Prostate gland (tissue), 2 donors: ENCODE measurements at regions not wholly inside any gene's neighbourhood (a gene's known extent, or its start where the extent isn't known, plus 50 kb on each side); places are given as distances from the start of the nearest gene placed in this dataset.

ENCODE experiments used
- DNase-seq: peaks from one replicate; pipeline ENCODE4 v3.0.0-alpha.2; 2019; ENCODE audit warnings: low spot score
- H3K27ac ChIP-seq, 2 donors: fragments of 200-600 bp; sonication (generic); 2 replicates each; pipeline ENCODE4 v1.5.1; 2017 to 2019
- H3K27me3 ChIP-seq: fragments of 200-600 bp; sonication (generic); replicated peaks from 2 replicates; pipeline ENCODE4 v1.5.1; 2019; ENCODE audit not compliant: insufficient read depth
- H3K36me3 ChIP-seq, 2 donors: fragments of 200-600 bp; sonication (generic); 1 replicate in 1 of 2; 2 replicates in 1 of 2; pipeline versions ENCODE4 v1.5.1 to v1.8.1; 2017 to 2019
- H3K4me1 ChIP-seq: fragments of 200-600 bp; sonication (generic); replicated peaks from 2 replicates; pipeline ENCODE4 v1.5.1; 2019
- H3K4me3 ChIP-seq, 2 donors: fragments of 200-600 bp; sonication (generic); 2 replicates each; pipeline ENCODE4 v1.5.1; 2017 to 2019
- H3K9me3 ChIP-seq: fragments of 200-600 bp; sonication (generic); 2 replicates; pipeline ENCODE4 v1.5.1; 2017
- POLR2A ChIP-seq: fragments of 450-650 bp; IDR thresholded peaks from one replicate; pipeline ENCODE4 v1.6.1; 2016; ENCODE audit warnings: antibody characterized with exemption, mild to moderate bottlenecking
- POLR2AphosphoS5 ChIP-seq: sonication (generic); formaldehyde crosslinking; IDR thresholded peaks from one replicate; pipeline ENCODE4 v1.6.1; 2017; ENCODE audit warnings: antibody characterized with exemption
- WGBS: methylation state at CpG from one replicate; pipeline ENCODE4 v1.1.5; 2018; 5-methylcytosine and 5-hydroxymethylcytosine counted together
- intact Hi-C: fragments of 100-400 bp; cut with DNase I; formaldehyde crosslinking; loops from one replicate; pipeline ENCODE4 v1.14.2; 2022
- TF ChIP-seq, protein P1 (sequence below), 4 experiments: fragments of 200-600 bp in 2 of 4; fragments of 450-650 bp in 2 of 4; sonication (generic) in 2 of 4; IDR thresholded peaks; 1 replicate in 3 of 4; 2 replicates in 1 of 4; pipeline ENCODE4 v1.5.1; 2016 to 2019; ENCODE audit warnings: antibody characterized with exemption in 4 of 4, mild to moderate bottlenecking in 2 of 4, moderate library complexity in 2 of 4

DNA sequence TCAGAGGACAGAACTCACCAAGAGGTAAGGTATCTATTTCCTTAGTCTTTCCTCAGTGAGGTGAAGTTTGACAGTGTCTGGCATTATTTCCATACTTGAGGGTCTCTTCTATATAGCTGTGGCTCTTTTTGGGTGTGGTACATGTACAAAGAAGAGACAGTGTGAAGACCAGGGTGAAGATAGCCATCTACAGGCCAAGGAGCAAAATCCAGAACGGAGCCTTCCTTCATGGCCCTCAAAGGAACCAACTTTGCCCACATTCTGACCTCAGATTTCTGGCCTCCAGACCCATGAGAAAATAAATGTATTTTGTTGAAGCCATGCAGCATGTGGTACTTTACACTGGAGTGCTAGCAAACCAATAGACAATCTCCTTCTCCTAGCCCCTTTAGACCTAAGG, 858.5 kb upstream of the B3GALT2 start:
- WGBS = 85% methylated on average over 1 of the region's 1 CpG
- Histone ChIP-seq H3K27me3 (no peaks in the 10 kb centered on the region), H3K36me3 (no peaks in the 10 kb centered on the region), H3K27ac (no peak overlapping the region), H3K9me3 (no peaks in the 10 kb centered on the region), H3K4me1 (no peaks in the 10 kb centered on the region), H3K4me3 (no peak overlapping the region)
- no peak for DNase-seq
- TF ChIP-seq, protein P1, sequence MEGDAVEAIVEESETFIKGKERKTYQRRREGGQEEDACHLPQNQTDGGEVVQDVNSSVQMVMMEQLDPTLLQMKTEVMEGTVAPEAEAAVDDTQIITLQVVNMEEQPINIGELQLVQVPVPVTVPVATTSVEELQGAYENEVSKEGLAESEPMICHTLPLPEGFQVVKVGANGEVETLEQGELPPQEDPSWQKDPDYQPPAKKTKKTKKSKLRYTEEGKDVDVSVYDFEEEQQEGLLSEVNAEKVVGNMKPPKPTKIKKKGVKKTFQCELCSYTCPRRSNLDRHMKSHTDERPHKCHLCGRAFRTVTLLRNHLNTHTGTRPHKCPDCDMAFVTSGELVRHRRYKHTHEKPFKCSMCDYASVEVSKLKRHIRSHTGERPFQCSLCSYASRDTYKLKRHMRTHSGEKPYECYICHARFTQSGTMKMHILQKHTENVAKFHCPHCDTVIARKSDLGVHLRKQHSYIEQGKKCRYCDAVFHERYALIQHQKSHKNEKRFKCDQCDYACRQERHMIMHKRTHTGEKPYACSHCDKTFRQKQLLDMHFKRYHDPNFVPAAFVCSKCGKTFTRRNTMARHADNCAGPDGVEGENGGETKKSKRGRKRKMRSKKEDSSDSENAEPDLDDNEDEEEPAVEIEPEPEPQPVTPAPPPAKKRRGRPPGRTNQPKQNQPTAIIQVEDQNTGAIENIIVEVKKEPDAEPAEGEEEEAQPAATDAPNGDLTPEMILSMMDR (IDR thresholded peaks at IDR 0.05) = no peak
- TF ChIP-seq POLR2A (no peak), POLR2AphosphoS5 (no peak)
- intact Hi-C loops = no loop called here

DNA sequence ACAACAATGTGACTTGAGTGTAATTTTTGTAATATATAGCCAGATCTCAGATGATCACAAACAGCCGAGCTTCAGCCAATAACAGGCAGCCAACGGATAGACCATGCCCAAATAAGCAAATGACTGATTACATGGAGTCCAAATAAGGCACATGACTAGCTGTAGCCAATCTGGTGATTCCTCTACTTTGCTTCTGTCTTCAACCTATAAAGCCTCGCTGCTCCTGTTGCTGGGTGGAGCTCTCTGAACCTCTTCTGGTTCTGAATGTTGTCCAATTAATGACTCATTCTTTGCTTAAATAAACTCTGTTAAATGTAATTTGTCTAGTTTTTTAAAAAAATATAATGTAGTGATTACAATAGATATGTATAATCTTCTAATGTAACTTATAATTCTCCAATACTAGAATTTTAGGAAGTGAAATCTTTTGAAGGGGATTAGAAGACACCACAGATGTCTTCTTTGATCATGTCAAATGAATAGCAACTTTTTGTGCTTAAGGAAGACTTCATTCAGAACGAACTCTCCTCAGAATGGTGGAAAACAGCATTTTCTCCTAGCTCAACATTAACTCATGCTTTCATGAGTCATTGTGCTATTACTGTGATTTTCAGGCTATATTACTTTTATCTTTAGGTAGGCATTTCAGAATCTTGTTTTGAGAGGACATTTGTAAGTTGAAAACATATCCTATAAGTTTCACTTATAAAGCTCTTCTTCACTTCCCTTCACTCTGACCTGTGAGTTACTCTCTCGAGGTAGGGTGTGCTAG, 857.8 kb upstream of the B3GALT2 start:
- no peaks in the 10 kb centered on the region for H3K36me3 ChIP-seq
- H3K27me3 ChIP-seq = no peaks in the 10 kb centered on the region
- H3K4me1 ChIP-seq = no peaks in the 10 kb centered on the region
- H3K9me3 ChIP-seq = no peaks in the 10 kb centered on the region
- TF ChIP-seq, protein P1 (IDR thresholded peaks at IDR 0.05) = no peak
- TF ChIP-seq POLR2A (no peak), POLR2AphosphoS5 (no peak)
- intact Hi-C loops = no loop called here
- DNase-seq = no peak
- no peak overlapping the region for H3K4me3 ChIP-seq
- 85% methylated on average over 5 of the region's 5 CpGs for WGBS
- no peak overlapping the region for H3K27ac ChIP-seq

DNA sequence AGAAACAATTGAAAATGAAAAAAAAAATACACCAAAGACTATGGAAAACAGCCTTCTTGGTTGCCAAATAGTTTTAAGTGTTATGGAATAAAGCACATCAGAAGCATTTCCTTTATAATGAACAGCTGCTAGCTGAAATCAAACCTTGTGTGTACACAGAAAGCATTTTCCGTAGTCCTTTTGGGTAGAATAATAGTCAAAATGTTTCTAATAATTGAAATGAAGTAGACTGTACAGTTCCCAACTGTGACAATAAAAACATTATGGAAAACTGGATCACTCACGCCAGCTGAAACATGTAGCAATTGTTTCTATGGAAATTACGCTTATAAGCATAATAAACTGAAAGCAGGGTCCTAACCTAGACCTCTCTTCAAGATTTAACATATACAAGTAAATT, 856.3 kb upstream of the B3GALT2 start:
- H3K4me1 ChIP-seq = no peaks in the 10 kb centered on the region
- intact Hi-C loops = no loop called here
- H3K4me3 ChIP-seq = no peak overlapping the region
- DNase-seq = no peak
- no peaks in the 10 kb centered on the region for H3K27me3 ChIP-seq
- TF ChIP-seq, protein P1 (IDR thresholded peaks at IDR 0.05) = no peak
- TF ChIP-seq POLR2A (no peak), POLR2AphosphoS5 (no peak)
- no peaks in the 10 kb centered on the region for H3K36me3 ChIP-seq
- no peak overlapping the region for H3K27ac ChIP-seq
- H3K9me3 ChIP-seq = no peaks in the 10 kb centered on the region
- WGBS = 85% methylated on average over 3 of the region's 3 CpGs

DNA sequence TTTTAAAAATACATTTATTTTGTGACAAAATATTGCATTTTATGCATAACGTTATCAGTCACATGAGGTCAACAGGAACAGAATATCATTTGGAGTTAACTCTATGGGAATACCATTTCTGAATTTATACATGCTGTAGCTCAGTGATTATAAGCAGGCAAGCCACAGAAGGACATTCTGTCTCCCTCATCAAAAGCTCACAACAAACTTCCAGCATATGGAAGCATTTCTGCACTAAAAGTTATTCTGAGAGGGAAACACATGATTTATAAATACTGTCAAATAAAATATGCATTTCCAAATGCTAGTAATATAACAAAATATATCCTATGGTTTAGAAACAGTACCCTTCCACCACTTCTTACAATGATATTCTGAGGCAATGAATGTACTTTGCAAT, 854.1 kb upstream of the B3GALT2 start:
- H3K4me3 ChIP-seq = no peak overlapping the region
- no peaks in the 10 kb centered on the region for H3K36me3 ChIP-seq
- no peak for DNase-seq
- H3K4me1 ChIP-seq = no peaks in the 10 kb centered on the region
- no peak for TF ChIP-seq POLR2A
- no peak for TF ChIP-seq POLR2AphosphoS5
- WGBS = 77% methylated on average over 1 of the region's 1 CpG
- H3K9me3 ChIP-seq = no peaks in the 10 kb centered on the region
- H3K27me3 ChIP-seq = no peaks in the 10 kb centered on the region
- intact Hi-C loops = no loop called here
- no peak overlapping the region for H3K27ac ChIP-seq

DNA sequence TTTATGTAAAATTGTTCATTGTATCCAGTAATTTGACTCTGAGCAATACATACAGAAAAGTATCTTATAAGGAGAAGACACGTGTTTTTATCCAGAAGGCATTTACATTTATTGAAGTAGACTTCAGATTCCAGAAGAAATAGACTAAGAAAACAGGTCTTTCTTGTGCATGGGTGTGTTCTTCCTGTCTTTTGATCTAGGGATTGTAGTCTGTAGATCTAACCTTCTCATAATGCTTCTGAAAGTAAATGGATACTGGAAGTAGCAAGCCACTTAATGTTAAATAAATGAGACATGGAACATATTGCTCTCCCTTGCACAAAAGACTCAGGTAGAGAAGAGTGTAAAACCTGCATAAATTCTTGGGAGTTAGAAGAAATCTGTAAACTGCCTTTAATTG, 853.2 kb upstream of the B3GALT2 start:
- DNase-seq = no peak
- H3K9me3 ChIP-seq = no peaks in the 10 kb centered on the region
- intact Hi-C loops = no loop called here
- no peak overlapping the region for H3K4me3 ChIP-seq
- H3K27ac ChIP-seq = no peak overlapping the region
- no peaks in the 10 kb centered on the region for H3K4me1 ChIP-seq
- WGBS = 29% methylated on average over 1 of the region's 1 CpG
- TF ChIP-seq, protein P1 (IDR thresholded peaks at IDR 0.05) = no peak
- H3K36me3 ChIP-seq = no peaks in the 10 kb centered on the region
- no peaks in the 10 kb centered on the region for H3K27me3 ChIP-seq
